ENCODE measurements at regions not wholly inside any gene's neighbourhood (a gene's known extent, or its start where the extent isn't known, plus 50 kb on each side); places are given as distances from the start of the nearest gene placed in this dataset.

DNA sequence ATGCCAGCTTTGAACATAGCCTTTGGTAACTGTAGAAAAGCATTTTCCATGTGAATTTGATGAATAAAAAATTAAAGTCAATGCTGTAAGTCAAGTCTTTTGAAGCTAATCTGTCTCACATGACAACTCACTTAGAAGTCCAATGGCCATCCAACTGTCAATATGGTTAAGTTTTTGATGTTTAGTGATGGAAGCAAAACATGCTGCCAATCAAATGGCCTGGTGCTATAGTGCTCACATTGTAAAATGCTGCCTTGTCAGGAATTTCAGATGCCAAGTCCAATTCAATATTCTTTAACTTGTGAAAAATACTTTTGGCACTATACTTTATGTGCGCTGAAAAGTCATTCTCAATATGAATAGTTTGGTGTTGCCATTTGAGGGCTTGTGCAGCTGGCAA is 1361.8 kb upstream of the ALCAM start:
- TF ChIP-seq, protein P1, sequence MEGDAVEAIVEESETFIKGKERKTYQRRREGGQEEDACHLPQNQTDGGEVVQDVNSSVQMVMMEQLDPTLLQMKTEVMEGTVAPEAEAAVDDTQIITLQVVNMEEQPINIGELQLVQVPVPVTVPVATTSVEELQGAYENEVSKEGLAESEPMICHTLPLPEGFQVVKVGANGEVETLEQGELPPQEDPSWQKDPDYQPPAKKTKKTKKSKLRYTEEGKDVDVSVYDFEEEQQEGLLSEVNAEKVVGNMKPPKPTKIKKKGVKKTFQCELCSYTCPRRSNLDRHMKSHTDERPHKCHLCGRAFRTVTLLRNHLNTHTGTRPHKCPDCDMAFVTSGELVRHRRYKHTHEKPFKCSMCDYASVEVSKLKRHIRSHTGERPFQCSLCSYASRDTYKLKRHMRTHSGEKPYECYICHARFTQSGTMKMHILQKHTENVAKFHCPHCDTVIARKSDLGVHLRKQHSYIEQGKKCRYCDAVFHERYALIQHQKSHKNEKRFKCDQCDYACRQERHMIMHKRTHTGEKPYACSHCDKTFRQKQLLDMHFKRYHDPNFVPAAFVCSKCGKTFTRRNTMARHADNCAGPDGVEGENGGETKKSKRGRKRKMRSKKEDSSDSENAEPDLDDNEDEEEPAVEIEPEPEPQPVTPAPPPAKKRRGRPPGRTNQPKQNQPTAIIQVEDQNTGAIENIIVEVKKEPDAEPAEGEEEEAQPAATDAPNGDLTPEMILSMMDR (IDR thresholded peaks at IDR 0.05): no peak
- TF ChIP-seq POLR2A (IDR thresholded peaks at IDR 0.05; ENCODE audit: low read depth) (no peak), POLR2AphosphoS5 (IDR thresholded peaks at IDR 0.05) (no peak), EP300 (IDR thresholded peaks at IDR 0.05) (no peak)
